ENCODE measurements at regions not wholly inside any gene's neighbourhood (a gene's known extent, or its start where the extent isn't known, plus 50 kb on each side); places are given as distances from the start of the nearest gene placed in this dataset.

GRCh38 chr4:34010751-34011519, 2233.4 kb downstream of the ARAP2 start:
- H3K4me1 ChIP-seq, result no peaks in the 10 kb centered on the region
- no peak for DNase-seq
- intact Hi-C loops (cut with DNase I), result no loop called here
- H3K36me3 ChIP-seq, result no peaks in the 10 kb centered on the region
- no peaks in the 10 kb centered on the region for H3K27me3 ChIP-seq
- no peak overlapping the region for H3K27ac ChIP-seq
- no peak overlapping the region for H3K4me3 ChIP-seq
- no peaks in the 10 kb centered on the region for H3K9me3 ChIP-seq
- no peak for ATAC-seq
- no peak for TF ChIP-seq CTCF (IDR thresholded peaks at IDR 0.05)

GRCh38 chr4:34035225-34035624, 2209.1 kb downstream of the ARAP2 start:
- Histone ChIP-seq H3K36me3 (no peaks in the 10 kb centered on the region), H3K9me3 (no peaks in the 10 kb centered on the region), H3K4me1 (no peaks in the 10 kb centered on the region), H3K4me3 (no peak overlapping the region), H3K27ac (no peak overlapping the region), H3K27me3 (no peaks in the 10 kb centered on the region)
- TF ChIP-seq CTCF (IDR thresholded peaks at IDR 0.05), result no peak
- no peak for ATAC-seq
- intact Hi-C loops (cut with DNase I), result no loop called here
- no peak for DNase-seq

- H3K36me3 ChIP-seq, result no peaks in the 10 kb centered on the region
- no peak overlapping the region for H3K27ac ChIP-seq
- TF ChIP-seq CTCF (IDR thresholded peaks at IDR 0.05), result no peak
- DNase-seq (no peak), ATAC-seq (no peak)
- no peaks in the 10 kb centered on the region for H3K27me3 ChIP-seq
- no peaks in the 10 kb centered on the region for H3K9me3 ChIP-seq
- H3K4me1 ChIP-seq, result no peaks in the 10 kb centered on the region
- intact Hi-C loops (cut with DNase I), result no loop called here
- no peak overlapping the region for H3K4me3 ChIP-seq
Observed at GRCh38 chr4:34037280-34037679, 2207.0 kb downstream of the ARAP2 start.

- Histone ChIP-seq H3K27ac (no peak overlapping the region), H3K4me1 (no peaks in the 10 kb centered on the region), H3K36me3 (no peaks in the 10 kb centered on the region), H3K4me3 (no peak overlapping the region), H3K9me3 (no peaks in the 10 kb centered on the region), H3K27me3 (no peaks in the 10 kb centered on the region)
- DNase-seq (no peak), ATAC-seq (no peak)
- intact Hi-C loops (cut with DNase I), result no loop called here
- TF ChIP-seq CTCF (IDR thresholded peaks at IDR 0.05), result no peak
Observed at GRCh38 chr4:34039766-34040165, 2204.5 kb downstream of the ARAP2 start.

- H3K4me3 ChIP-seq, result no peak overlapping the region
- DNase-seq (no peak), ATAC-seq (no peak)
- H3K9me3 ChIP-seq, result no peaks in the 10 kb centered on the region
- TF ChIP-seq CTCF (IDR thresholded peaks at IDR 0.05), result no peak
- H3K27ac ChIP-seq, result no peak overlapping the region
- no peaks in the 10 kb centered on the region for H3K36me3 ChIP-seq
- no peaks in the 10 kb centered on the region for H3K27me3 ChIP-seq
- intact Hi-C loops (cut with DNase I), result no loop called here
- H3K4me1 ChIP-seq, result no peaks in the 10 kb centered on the region
Observed at GRCh38 chr4:34043131-34043530, 2201.2 kb downstream of the ARAP2 start.

GRCh38 chr4:34046580-34046979, 2197.7 kb downstream of the ARAP2 start:
- Histone ChIP-seq H3K4me3 (no peak overlapping the region), H3K4me1 (no peaks in the 10 kb centered on the region), H3K27ac (no peak overlapping the region), H3K36me3 (no peaks in the 10 kb centered on the region), H3K27me3 (no peaks in the 10 kb centered on the region), H3K9me3 (no peaks in the 10 kb centered on the region)
- intact Hi-C loops (cut with DNase I), result no loop called here
- DNase-seq (no peak), ATAC-seq (no peak)
- no peak for TF ChIP-seq CTCF (IDR thresholded peaks at IDR 0.05)
